ENCODE measurements at regions not wholly inside any gene's neighbourhood (a gene's known extent, or its start where the extent isn't known, plus 50 kb on each side); places are given as distances from the start of the nearest gene placed in this dataset.
"Not testable (repeated sequence)": the region's sequence is repeated elsewhere in the genome, so short reads cannot be mapped to it uniquely, and the experiment has no call there.

DNA sequence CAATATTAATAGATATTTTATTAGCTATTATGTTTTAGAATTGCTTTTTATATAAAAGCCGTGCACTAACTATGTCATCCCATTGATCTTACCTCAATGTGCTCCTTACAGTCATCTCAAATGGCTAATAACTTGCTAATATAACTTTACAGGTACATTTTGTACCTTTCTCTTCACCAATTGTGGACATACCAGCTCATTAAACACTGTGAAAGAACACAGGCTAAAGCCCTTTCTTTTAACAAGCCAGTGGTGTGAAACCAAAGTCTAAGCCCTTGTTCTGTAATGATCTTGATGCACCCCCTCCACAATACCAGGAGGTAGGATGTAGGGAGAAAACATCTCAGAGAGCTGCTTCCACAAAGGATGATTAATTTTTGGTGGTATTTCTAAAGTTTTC, 675.3 kb upstream of the USP15 start:
- H3K4me3 ChIP-seq (ENCODE audit: low read length), result no peak overlapping the region
- peaks cover 3% of the 10 kb centered on the region for H3K9me3 ChIP-seq (ENCODE audit: control insufficient read depth, low read length)
- H3K4me1 ChIP-seq (ENCODE audit: control insufficient read depth, insufficient read depth, low read length), result no peaks in the 10 kb centered on the region
- ATAC-seq (no peak), DNase-seq (no peak)
- H3K27me3 ChIP-seq (ENCODE audit: control insufficient read depth, insufficient read depth), result no peaks in the 10 kb centered on the region
- intact Hi-C loops (cut with DNase I), result no loop called here
- no peak overlapping the region for H3K27ac ChIP-seq (ENCODE audit: low read length)
- 80% methylated on average over 1 of the region's 1 CpG for WGBS

DNA sequence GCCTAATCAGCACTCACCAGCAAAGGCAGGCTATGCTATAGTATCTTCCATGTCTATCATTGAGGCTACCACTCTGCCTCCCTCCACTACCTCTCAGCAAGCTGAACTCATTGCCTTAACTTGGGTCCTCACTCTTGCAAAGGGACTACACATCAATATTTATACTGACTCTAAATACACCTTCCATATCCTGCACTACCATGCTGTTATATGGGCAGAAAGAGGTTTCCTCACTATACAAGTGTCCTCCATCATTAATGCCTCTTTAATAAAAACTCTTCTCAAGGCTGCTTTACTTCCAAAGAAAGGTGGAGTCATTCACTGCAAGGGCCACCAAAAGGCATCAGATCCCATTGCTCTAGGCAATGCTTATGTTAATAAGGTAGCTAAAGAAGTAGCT, 669.3 kb upstream of the USP15 start:
- H3K9me3 ChIP-seq (ENCODE audit: control insufficient read depth, low read length); intact Hi-C loops (cut with DNase I); H3K27ac ChIP-seq (ENCODE audit: low read length); H3K4me1 ChIP-seq (ENCODE audit: control insufficient read depth, insufficient read depth, low read length); ATAC-seq; DNase-seq; H3K27me3 ChIP-seq (ENCODE audit: control insufficient read depth, insufficient read depth); H3K4me3 ChIP-seq (ENCODE audit: low read length): not testable (repeated sequence)

DNA sequence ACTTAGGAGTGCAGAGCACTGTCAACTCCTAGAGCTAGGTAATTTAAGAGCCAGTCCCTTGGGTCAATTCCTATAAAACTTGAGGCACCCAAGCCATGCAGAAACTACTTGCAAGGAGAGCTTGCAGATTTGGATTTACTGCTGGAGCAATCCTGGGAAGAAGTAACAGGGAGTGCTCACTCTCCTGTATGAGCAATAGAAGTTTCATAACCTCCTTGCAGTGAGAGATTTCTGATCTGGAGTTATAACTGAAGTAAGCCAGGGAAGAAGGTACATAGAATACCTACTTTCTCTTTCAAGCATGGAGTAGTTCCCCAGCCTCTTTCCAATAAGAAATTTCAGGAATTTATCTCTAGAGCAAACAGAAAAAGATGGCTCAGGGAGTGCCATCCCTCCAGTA, 650.1 kb upstream of the USP15 start:
- intact Hi-C loops (cut with DNase I), result no loop called here
- H3K27ac ChIP-seq (ENCODE audit: low read length), result no peak overlapping the region
- H3K27me3 ChIP-seq (ENCODE audit: control insufficient read depth, insufficient read depth), result no peaks in the 10 kb centered on the region
- H3K9me3 ChIP-seq (ENCODE audit: control insufficient read depth, low read length), result no peaks in the 10 kb centered on the region
- ATAC-seq, result no peak
- H3K4me1 ChIP-seq (ENCODE audit: control insufficient read depth, insufficient read depth, low read length), result no peaks in the 10 kb centered on the region
- DNase-seq, result no peak
- H3K4me3 ChIP-seq (ENCODE audit: low read length), result no peak overlapping the region

DNA sequence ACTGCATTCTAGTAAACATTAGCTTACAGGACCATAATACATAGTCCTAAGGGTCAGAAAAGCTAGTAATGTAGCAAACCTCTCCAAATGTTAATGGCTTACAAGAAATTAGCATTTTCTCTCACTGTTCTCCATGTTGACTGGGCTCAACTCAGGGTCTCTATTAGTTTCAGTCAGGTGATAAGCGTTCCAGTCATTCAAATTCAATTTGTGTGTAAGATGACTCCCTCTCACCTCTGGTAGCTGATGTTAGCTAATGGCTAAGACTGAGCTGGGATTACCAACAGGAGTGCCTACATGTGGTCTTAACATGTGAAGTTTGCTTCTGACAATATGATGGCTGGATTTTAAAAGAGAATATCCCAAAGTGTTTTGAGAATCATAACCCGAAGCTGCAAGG, 630.5 kb upstream of the USP15 start:
- H3K4me1 ChIP-seq (ENCODE audit: control insufficient read depth, insufficient read depth, low read length), result no peaks in the 10 kb centered on the region
- no peaks in the 10 kb centered on the region for H3K27me3 ChIP-seq (ENCODE audit: control insufficient read depth, insufficient read depth)
- DNase-seq, result no peak
- H3K4me3 ChIP-seq (ENCODE audit: low read length), result no peak overlapping the region
- ATAC-seq, result no peak
- intact Hi-C loops (cut with DNase I), result no loop called here
- no peaks in the 10 kb centered on the region for H3K9me3 ChIP-seq (ENCODE audit: control insufficient read depth, low read length)
- no peak overlapping the region for H3K27ac ChIP-seq (ENCODE audit: low read length)
- 80% methylated on average over 2 of the region's 2 CpGs for WGBS

DNA sequence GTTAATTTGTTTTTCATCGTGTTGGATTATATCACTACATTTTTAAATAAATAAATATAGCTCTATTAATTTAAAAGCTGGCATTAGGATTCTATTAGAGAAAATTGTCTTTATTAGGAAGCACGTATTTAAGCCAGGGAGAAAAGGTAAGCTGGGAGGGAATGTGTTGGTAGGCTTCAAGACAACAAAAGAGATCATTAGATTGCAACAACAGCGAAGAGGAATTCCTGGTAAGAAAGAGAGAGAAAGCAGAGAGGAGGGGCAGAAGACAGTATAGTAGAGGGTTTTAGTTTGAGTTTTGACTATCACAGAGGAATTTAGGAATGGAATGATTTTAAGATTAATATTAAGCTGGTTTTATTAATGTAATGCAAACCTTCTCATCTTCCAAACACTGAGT, 613.6 kb upstream of the USP15 start:
- Histone ChIP-seq H3K4me1 (ENCODE audit: control insufficient read depth, insufficient read depth, low read length) (no peaks in the 10 kb centered on the region), H3K27me3 (ENCODE audit: control insufficient read depth, insufficient read depth) (no peaks in the 10 kb centered on the region), H3K9me3 (ENCODE audit: control insufficient read depth, low read length) (no peaks in the 10 kb centered on the region), H3K4me3 (ENCODE audit: low read length) (no peak overlapping the region), H3K27ac (ENCODE audit: low read length) (no peak overlapping the region)
- WGBS, result 77% methylated on average over 3 of the region's 3 CpGs
- intact Hi-C loops (cut with DNase I), result no loop called here
- DNase-seq (no peak), ATAC-seq (no peak)

DNA sequence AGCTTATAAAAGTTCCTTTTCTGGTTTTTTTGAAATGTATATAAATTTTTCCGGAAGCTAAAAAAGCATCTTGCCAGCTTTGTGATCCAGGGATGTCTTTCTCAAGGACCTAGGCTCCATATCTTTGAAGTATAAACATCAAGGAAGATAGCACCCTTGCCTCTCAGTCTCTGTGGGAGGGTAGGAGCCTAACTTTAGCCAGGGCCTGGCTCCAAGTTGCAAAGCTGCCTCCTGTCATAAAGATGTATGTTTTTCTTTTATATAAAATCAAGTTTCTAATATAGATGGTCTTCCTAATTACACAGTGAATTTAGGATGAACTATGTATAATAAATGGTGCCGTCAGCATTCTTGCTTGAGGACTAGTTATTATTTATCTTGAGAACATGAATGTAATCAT, 612.6 kb upstream of the USP15 start:
- ATAC-seq, result no peak
- Histone ChIP-seq H3K4me1 (ENCODE audit: control insufficient read depth, insufficient read depth, low read length) (no peaks in the 10 kb centered on the region), H3K27me3 (ENCODE audit: control insufficient read depth, insufficient read depth) (no peaks in the 10 kb centered on the region), H3K27ac (ENCODE audit: low read length) (no peak overlapping the region), H3K9me3 (ENCODE audit: control insufficient read depth, low read length) (no peaks in the 10 kb centered on the region), H3K4me3 (ENCODE audit: low read length) (no peak overlapping the region)
- DNase-seq, result no peak
- intact Hi-C loops (cut with DNase I), result no loop called here
- 60% methylated on average over 2 of the region's 2 CpGs for WGBS

DNA sequence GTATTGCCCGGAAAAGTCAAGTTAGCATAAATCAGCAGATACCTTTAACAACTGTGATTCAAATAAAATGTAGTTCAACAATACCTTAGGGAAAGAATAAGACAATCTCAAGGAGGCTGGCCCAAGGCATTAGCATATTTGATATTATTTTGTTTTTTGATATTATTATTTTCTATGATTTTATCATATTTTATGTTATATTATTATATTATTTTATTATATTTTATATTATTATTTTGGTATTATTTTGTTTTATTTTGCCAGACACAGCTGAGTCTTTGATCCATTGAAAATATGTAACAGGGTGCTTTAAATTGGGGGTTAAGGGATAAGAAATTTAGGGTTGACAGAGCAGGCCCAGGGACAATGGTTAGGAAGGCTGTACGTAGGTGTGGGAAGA, 607.9 kb upstream of the USP15 start:
- Histone ChIP-seq H3K4me3 (ENCODE audit: low read length) (no peak overlapping the region), H3K9me3 (ENCODE audit: control insufficient read depth, low read length) (no peaks in the 10 kb centered on the region), H3K4me1 (ENCODE audit: control insufficient read depth, insufficient read depth, low read length) (no peaks in the 10 kb centered on the region), H3K27me3 (ENCODE audit: control insufficient read depth, insufficient read depth) (no peaks in the 10 kb centered on the region), H3K27ac (ENCODE audit: low read length) (no peak overlapping the region)
- ATAC-seq (no peak), DNase-seq (no peak)
- 88% methylated on average over 2 of the region's 2 CpGs for WGBS
- intact Hi-C loops (cut with DNase I), result no loop called here

DNA sequence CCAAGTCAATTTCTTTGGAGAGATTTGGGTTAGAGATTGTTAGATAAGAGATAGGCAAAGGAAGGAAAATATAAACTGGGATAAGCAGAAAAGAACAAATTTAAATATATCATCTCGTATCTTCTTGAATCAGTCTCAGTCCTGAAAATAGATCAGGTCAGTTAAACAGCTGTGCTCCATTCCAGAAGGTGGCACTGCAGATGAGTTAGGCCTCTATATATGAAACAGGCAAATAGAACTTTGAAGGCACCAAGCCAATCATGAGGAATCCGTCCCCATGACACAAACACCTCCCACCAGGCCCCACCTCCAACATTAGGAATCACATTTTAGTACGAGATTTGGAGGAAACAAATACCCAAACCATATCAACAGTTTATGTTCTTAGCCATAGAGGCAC, 605.5 kb upstream of the USP15 start:
- intact Hi-C loops (cut with DNase I), result no loop called here
- no peaks in the 10 kb centered on the region for H3K9me3 ChIP-seq (ENCODE audit: control insufficient read depth, low read length)
- DNase-seq (no peak), ATAC-seq (no peak)
- 41% methylated on average over 3 of the region's 3 CpGs for WGBS
- no peak overlapping the region for H3K27ac ChIP-seq (ENCODE audit: low read length)
- no peaks in the 10 kb centered on the region for H3K27me3 ChIP-seq (ENCODE audit: control insufficient read depth, insufficient read depth)
- H3K4me1 ChIP-seq (ENCODE audit: control insufficient read depth, insufficient read depth, low read length), result no peaks in the 10 kb centered on the region
- no peak overlapping the region for H3K4me3 ChIP-seq (ENCODE audit: low read length)

DNA sequence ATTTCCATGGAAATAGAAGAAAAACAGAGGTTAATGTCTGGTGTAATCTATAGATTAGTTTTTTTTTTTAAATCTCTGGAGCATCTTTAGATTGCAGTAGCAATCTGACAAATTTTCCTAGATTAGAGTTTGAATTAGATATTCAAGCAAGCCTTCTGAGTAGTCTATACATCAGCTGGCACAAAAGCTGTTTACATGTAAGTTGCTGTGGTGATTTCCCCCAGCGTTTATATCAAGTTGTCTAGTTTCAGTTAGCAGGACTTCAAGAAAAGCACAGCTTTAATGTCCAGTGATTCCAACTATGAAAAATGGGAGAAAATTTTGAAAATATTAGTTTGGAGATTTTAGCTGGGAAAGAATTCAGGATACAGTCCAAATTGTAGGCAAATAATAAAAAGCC, 605.0 kb upstream of the USP15 start:
- Histone ChIP-seq H3K27me3 (ENCODE audit: control insufficient read depth, insufficient read depth) (no peaks in the 10 kb centered on the region), H3K4me1 (ENCODE audit: control insufficient read depth, insufficient read depth, low read length) (no peaks in the 10 kb centered on the region), H3K4me3 (ENCODE audit: low read length) (no peak overlapping the region), H3K9me3 (ENCODE audit: control insufficient read depth, low read length) (no peaks in the 10 kb centered on the region), H3K27ac (ENCODE audit: low read length) (no peak overlapping the region)
- intact Hi-C loops (cut with DNase I), result no loop called here
- 51% methylated on average over 1 of the region's 1 CpG for whole genome bisulfite sequencing
- ATAC-seq (no peak), DNase-seq (no peak)

DNA sequence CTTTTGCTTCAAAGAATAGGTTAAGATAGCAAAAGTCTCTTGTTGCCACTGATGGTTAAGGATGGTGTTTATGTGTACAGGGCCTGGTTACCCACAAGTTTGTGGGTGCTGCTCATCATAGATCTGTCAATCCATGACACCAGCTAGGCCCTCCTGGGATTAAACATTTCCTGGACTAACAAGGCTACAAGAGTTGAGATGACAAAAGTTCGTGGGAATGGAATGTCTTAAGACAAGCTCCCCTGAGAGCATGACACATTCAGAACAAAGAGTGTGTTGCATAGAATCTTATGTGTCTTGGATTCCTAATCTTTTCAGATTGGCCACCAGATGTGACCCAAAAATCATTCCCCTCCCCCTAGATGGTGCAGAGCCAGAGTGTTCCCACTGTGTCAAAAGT, 592.5 kb upstream of the USP15 start:
- no peak overlapping the region for H3K27ac ChIP-seq (ENCODE audit: low read length)
- no peaks in the 10 kb centered on the region for H3K4me1 ChIP-seq (ENCODE audit: control insufficient read depth, insufficient read depth, low read length)
- H3K4me3 ChIP-seq (ENCODE audit: low read length), result no peak overlapping the region
- intact Hi-C loops (cut with DNase I), result no loop called here
- no peaks in the 10 kb centered on the region for H3K27me3 ChIP-seq (ENCODE audit: control insufficient read depth, insufficient read depth)
- H3K9me3 ChIP-seq (ENCODE audit: control insufficient read depth, low read length), result peaks cover 2% of the 10 kb centered on the region
- 43% methylated on average over 1 of the region's 1 CpG for WGBS
- ATAC-seq (no peak), DNase-seq (no peak)

DNA sequence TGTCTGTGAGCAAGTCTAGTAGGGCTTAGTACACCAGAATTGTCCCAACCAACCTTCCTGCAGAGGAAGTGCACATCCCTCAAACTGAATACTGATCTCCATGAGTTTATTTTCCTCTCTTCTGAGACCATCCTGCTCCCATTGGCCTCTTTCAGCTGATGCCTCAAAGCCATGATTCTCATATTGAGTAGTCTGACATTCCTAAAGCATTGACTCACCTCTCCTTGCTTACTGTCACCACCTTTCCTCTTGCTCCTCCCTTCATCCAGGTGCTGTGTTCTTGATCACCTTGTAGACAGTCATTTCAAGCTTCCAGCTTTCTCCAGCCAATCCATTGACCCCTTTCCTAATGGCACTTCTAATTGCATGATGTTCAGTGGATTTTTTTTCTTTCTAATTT, 583.7 kb upstream of the USP15 start:
- Histone ChIP-seq H3K4me1 (ENCODE audit: control insufficient read depth, insufficient read depth, low read length) (no peaks in the 10 kb centered on the region), H3K4me3 (ENCODE audit: low read length) (no peak overlapping the region), H3K9me3 (ENCODE audit: control insufficient read depth, low read length) (no peaks in the 10 kb centered on the region), H3K27me3 (ENCODE audit: control insufficient read depth, insufficient read depth) (no peaks in the 10 kb centered on the region), H3K27ac (ENCODE audit: low read length) (no peak overlapping the region)
- DNase-seq (no peak), ATAC-seq (no peak)
- intact Hi-C loops (cut with DNase I), result no loop called here

DNA sequence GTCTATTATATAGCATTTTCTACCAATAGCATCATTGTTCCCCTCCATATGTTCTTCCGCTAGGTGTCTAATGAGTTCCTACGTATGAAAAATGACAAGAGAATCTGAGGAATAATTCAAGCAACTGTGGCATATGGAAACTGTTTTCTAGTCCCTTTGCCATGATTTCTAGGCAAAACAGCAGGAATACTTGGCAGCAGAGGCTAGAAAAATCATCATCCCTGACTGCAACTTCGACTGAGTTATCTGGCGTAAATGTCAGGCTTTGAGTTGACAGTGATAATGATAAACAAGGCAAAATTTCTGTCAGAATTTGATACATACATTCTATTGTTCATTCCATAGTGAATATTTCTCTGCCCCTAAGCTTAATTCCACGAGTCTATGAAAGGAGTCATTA, 572.8 kb upstream of the USP15 start:
- Histone ChIP-seq H3K4me3 (ENCODE audit: low read length) (no peak overlapping the region), H3K27me3 (ENCODE audit: control insufficient read depth, insufficient read depth) (no peaks in the 10 kb centered on the region), H3K9me3 (ENCODE audit: control insufficient read depth, low read length) (no peaks in the 10 kb centered on the region), H3K4me1 (ENCODE audit: control insufficient read depth, insufficient read depth, low read length) (no peaks in the 10 kb centered on the region), H3K27ac (ENCODE audit: low read length) (no peak overlapping the region)
- intact Hi-C loops (cut with DNase I), result no loop called here
- ATAC-seq, result no peak
- 46% methylated on average over 5 of the region's 5 CpGs for WGBS
- DNase-seq, result no peak
